Left lung (tissue), 4 donors: ENCODE measurements at regions not wholly inside any gene's neighbourhood (a gene's known extent, or its start where the extent isn't known, plus 50 kb on each side); places are given as distances from the start of the nearest gene placed in this dataset.

Experiments used
- ATAC-seq: fragments of 200-7000 bp; cut with Tn5 transposase; one replicate; pipeline ENCODE4 v1.9.1; 2020; ENCODE audit warnings: moderate library complexity
- DNase-seq, 4 donors: peaks; one replicate each; pipeline ENCODE4 v3.0.0-alpha.2; 2013 to 2020
- H3K27ac ChIP-seq, 2 donors: fragments of 200-600 bp; sonication (generic) in 1 of 2; one replicate each; pipeline versions ENCODE4 v1.5.0 to v1.8.0; 2020 to 2021
- H3K27me3 ChIP-seq, 2 donors: fragments of 200-600 bp; sonication (generic) in 1 of 2; one replicate each; pipeline versions ENCODE4 v1.5.0 to v1.8.0; 2020 to 2021
- H3K36me3 ChIP-seq, 2 donors: fragments of 200-600 bp; sonication (generic) in 1 of 2; one replicate each; pipeline versions ENCODE4 v1.5.0 to v1.8.0; 2020 to 2021
- H3K4me1 ChIP-seq, 2 donors: fragments of 200-600 bp; one replicate each; pipeline ENCODE4 v1.8.0; 2021
- H3K4me3 ChIP-seq, 2 donors: fragments of 200-600 bp; sonication (generic) in 1 of 2; one replicate each; pipeline versions ENCODE4 v1.5.0 to v1.8.0; 2020 to 2021; ENCODE audit warnings: mild to moderate bottlenecking in 1 of 2
- H3K9me3 ChIP-seq, 2 donors: fragments of 200-600 bp; sonication (generic) in 1 of 2; one replicate each; pipeline versions ENCODE4 v1.5.0 to v1.8.0; 2020 to 2021
- intact Hi-C, 2 donors: fragments of 100-400 bp; cut with DNase I; formaldehyde crosslinking; loops; one replicate each; pipeline versions ENCODE4 v1.11.2 to v1.14.2; 2022
- TF ChIP-seq, protein P1 (sequence below), 2 donors: fragments of 200-600 bp; sonication (generic) in 1 of 2; IDR thresholded peaks; one replicate each; pipeline versions ENCODE4 v1.5.0 to v1.8.0; 2021; ENCODE audit warnings: antibody characterized with exemption in 2 of 2
- donor health status: DM: no; HTN: yes; CAD: no.
- donor health status: DM: no; HTN: no; CAD: no.

DNA sequence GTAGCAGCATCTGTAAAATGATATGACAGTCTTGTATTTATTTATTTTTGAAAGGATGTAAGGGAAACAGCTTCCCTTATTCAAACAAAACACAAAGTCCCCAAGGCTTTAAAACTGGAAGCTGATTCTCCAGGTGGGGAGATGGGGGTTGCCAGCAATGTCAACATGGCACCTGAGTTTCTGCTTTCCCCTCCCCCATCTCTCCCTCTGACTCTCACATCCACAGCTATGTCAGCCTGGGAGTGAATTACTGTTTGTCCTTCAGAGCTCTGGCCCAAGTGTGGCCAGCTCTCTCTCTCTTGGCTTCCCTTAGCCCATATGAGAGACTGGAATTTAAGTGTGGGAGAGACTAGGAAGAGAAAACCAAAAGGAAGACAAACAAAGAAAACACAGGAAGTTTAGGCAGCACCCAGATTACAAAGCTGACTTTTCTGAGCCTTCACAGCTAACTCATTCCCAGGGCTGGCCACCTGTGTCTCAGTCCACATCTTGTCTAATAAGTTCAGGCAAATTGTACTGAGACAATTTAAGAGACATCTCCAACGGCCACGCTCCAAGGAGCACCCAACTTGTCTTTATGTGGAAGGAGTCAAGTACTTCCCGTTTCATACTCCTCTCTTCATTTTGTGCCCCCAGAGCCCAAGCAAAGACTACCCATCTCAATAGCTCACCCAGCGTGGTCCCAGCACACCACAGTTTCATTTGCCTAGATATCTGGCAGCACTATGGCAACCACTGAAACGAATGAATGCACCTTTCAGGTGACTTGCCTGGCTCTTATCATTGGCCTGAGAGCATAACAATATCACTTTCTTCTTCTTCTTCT, 69.2 kb downstream of the SOX9 start:
- peaks cover 0 to 3% of the 10 kb centered on the region in 2 donors for H3K9me3 ChIP-seq
- H3K27ac ChIP-seq, result no peak overlapping the region
- H3K4me3 ChIP-seq, result no peak overlapping the region
- intact Hi-C loops, result no loop called here
- DNase-seq, result no peak
- no peaks in the 10 kb centered on the region for H3K4me1 ChIP-seq
- H3K27me3 ChIP-seq, result no peaks in the 10 kb centered on the region
- TF ChIP-seq, protein P1, sequence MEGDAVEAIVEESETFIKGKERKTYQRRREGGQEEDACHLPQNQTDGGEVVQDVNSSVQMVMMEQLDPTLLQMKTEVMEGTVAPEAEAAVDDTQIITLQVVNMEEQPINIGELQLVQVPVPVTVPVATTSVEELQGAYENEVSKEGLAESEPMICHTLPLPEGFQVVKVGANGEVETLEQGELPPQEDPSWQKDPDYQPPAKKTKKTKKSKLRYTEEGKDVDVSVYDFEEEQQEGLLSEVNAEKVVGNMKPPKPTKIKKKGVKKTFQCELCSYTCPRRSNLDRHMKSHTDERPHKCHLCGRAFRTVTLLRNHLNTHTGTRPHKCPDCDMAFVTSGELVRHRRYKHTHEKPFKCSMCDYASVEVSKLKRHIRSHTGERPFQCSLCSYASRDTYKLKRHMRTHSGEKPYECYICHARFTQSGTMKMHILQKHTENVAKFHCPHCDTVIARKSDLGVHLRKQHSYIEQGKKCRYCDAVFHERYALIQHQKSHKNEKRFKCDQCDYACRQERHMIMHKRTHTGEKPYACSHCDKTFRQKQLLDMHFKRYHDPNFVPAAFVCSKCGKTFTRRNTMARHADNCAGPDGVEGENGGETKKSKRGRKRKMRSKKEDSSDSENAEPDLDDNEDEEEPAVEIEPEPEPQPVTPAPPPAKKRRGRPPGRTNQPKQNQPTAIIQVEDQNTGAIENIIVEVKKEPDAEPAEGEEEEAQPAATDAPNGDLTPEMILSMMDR (IDR thresholded peaks at IDR 0.05), result no peak
- ATAC-seq, result no peak
- no peaks in the 10 kb centered on the region for H3K36me3 ChIP-seq

DNA sequence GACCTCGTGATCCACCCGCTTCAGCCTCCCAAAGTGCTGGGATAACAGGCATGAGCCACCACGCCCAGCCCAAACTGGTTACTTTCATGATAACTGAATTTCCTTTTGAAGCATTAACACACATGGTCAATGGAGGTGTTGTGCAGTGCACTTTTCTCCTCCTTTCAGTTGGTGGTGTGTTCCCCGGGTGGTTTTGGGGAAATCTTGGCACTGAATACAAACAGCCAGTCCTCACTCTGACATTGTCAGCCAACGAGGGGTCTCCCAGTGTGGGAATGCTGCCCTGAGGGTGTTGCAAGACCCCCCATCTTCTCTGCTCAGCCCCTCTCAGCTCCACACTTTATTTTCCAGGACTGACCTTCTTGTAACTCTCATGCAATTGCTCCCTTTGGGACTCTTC, 70.5 kb downstream of the SOX9 start:
- no peaks in the 10 kb centered on the region for H3K36me3 ChIP-seq
- no peaks in the 10 kb centered on the region for H3K27me3 ChIP-seq
- no peak overlapping the region for H3K27ac ChIP-seq
- H3K9me3 ChIP-seq, result peaks cover 0 to 6% of the 10 kb centered on the region in 2 donors
- intact Hi-C loops, result no loop called here
- H3K4me1 ChIP-seq, result no peaks in the 10 kb centered on the region
- DNase-seq (no peak), ATAC-seq (no peak)
- TF ChIP-seq, protein P1 (IDR thresholded peaks at IDR 0.05), result no peak
- no peak overlapping the region for H3K4me3 ChIP-seq

DNA sequence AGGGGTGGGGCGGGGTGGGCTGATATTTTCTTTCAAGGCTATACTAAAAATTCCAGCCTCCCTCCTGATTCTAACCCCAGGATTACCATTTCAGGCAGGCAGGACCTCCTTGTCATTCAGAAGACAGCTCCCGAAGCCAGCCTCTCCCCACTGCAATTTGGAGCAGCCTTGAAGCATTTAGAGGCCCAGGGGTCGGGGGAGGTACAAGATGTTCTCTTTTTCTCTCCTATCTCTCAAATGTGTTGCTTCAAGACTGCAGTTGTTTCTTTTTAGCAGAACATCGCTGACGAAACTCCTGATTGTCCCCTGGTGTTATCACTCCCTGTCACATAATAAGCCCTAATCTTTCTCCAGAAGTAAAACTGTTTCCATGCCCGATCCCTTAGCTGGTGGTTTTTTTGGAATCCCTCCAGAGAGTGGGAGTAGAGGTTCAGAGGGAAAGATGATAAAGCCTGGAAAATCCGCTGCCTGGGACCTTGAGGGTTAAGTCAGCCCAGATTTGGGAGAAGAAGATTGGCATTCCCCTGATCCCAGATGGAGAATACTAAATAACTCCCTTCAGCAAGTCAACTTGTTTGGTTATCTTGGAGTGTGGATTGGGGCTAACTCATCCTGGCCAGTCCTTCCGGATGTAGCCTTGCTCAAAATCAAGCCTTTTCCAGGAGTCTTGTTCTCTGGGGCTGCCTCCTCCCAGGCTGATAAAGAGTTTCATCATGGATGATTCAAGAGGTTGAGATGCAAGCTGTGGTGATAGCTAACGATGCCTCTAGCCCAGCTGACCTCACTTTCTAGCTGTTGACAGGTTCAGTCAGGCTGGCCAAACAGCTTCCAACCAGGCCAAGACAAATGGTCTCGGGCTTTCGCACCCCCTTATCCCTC, 71.3 kb downstream of the SOX9 start:
- H3K36me3 ChIP-seq, result no peaks in the 10 kb centered on the region
- TF ChIP-seq, protein P1 (IDR thresholded peaks at IDR 0.05), result no peak
- H3K27ac ChIP-seq, result no peak overlapping the region
- no peaks in the 10 kb centered on the region for H3K4me1 ChIP-seq
- peak; percentile 74 for ATAC-seq
- peak in 2 of 4 donors; percentile 76 to 81 for DNase-seq
- peaks cover 0 to 9% of the 10 kb centered on the region in 2 donors for H3K9me3 ChIP-seq
- no peaks in the 10 kb centered on the region for H3K27me3 ChIP-seq
- intact Hi-C loops, result no loop called here
- H3K4me3 ChIP-seq, result no peak overlapping the region

DNA sequence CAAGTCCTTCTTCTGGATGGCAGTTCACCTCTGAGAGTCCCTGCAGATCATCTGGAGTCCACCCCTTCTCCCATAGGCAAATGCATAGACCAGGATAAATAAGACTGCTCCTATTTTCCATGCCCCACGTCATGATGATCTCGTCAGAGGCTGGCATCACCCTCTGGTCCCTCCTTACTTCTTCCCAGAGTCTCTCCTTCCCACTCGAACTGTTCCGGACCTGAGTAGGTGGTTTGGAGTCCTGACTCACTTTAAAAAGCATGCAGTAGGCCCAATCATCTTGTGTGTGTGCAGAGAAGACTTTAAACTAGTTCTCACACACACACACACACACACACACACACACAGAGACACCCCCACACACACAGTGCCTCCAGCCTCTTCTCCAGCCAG, 72.0 kb downstream of the SOX9 start:
- peak; percentile 31 for ATAC-seq
- Histone ChIP-seq H3K27me3 (no peaks in the 10 kb centered on the region), H3K9me3 (peaks cover 0 to 11% of the 10 kb centered on the region in 2 donors), H3K36me3 (no peaks in the 10 kb centered on the region), H3K27ac (no peak overlapping the region), H3K4me1 (no peaks in the 10 kb centered on the region), H3K4me3 (no peak overlapping the region)
- intact Hi-C loops, result no loop called here
- TF ChIP-seq, protein P1 (IDR thresholded peaks at IDR 0.05), result no peak
- DNase-seq, result no peak
